ENCODE measurements at regions not wholly inside any gene's neighbourhood (a gene's known extent, or its start where the extent isn't known, plus 50 kb on each side); places are given as distances from the start of the nearest gene placed in this dataset.
A peak's percentile ranks its signal among the peaks of the same experiment; 100 is the strongest.

DNA sequence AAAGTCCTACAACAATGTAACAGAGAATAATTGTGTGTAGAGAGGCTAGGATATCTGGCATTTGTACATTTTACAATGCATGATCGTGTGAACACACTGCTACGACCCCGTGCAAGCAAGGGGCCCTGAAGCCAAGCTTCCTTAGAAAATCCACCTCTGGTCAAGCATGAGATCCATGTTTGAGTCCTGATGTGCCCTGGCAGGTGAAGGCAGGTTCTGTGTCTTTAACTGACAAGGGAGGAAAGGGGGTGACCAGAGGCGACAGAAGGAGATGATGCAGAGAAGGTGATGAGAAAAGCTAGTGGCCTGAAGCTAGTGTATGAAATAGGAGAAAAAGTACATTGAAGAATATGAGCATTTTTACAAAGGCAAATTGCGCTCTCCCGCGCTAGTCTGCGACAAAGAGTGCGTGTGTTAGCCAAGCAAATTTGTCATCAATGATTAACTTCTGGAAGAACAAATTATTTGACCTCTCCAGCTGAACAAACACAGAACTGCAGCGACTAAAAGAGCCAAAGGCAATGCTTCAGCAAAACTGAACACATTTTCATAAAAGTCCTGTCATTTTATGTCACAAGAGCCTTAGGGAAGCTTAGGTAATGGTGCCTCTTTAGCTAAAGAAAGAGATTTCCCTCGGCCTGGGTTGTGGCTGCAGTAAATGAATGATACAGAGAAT lies 101.7 kb upstream of the DAPK1 start:
- Histone ChIP-seq H3K9ac (ENCODE audit: extremely low read depth, insufficient read length, low read length) (no peak overlapping the region), H4K8ac (replicated peaks; ENCODE audit: insufficient read length, low read depth, low read length) (no peak overlapping the region), H3K23me2 (ENCODE audit: insufficient read length, low read depth, low read length, poor library complexity, severe bottlenecking) (no peaks in the 10 kb centered on the region), H2BK12ac (ENCODE audit: insufficient read length, low read depth, low read length) (no peak overlapping the region), H2AFZ (ENCODE audit: low read length) (no peak overlapping the region), H3K79me1 (ENCODE audit: insufficient read depth, low read depth, low read length, poor library complexity, severe bottlenecking) (no peaks in the 10 kb centered on the region), H3K18ac (ENCODE audit: insufficient read length, low read depth, low read length) (no peak overlapping the region), H3K79me2 (ENCODE audit: insufficient read depth, low read length) (no peaks in the 10 kb centered on the region), H2BK5ac (ENCODE audit: insufficient read length, low read length) (no peak overlapping the region), H3K14ac (ENCODE audit: insufficient read depth, low read length) (no peak overlapping the region), H4K91ac (ENCODE audit: insufficient read length, low read depth, low read length) (no peak overlapping the region), H3K23ac (ENCODE audit: insufficient read length, low read depth, low read length) (no peak overlapping the region), H3T11ph (ENCODE audit: low read length) (no peak overlapping the region), H2BK120ac (ENCODE audit: low read depth, low read length, poor library complexity, severe bottlenecking) (no peak overlapping the region), H3K27ac (ENCODE audit: insufficient read length, low read depth, low read length) (no peak overlapping the region), H2BK20ac (ENCODE audit: low read depth, low read length, poor library complexity, severe bottlenecking) (no peak overlapping the region), H3K9me3 (ENCODE audit: control insufficient read depth, low read depth, low read length) (no peaks in the 10 kb centered on the region), H3K4me2 (ENCODE audit: insufficient read depth, insufficient read length, low read length) (no peak overlapping the region), H4K20me1 (ENCODE audit: control insufficient read depth, insufficient read depth, insufficient read length) (no peaks in the 10 kb centered on the region), H3K27me3 (ENCODE audit: insufficient read depth, low read length) (no peaks in the 10 kb centered on the region), H3K56ac (ENCODE audit: insufficient read length, low read depth, low read length) (no peak overlapping the region), H2BK15ac (ENCODE audit: low read depth, low read length) (no peak overlapping the region), H2AK5ac (ENCODE audit: insufficient read length, low read length) (no peak overlapping the region), H3K4ac (ENCODE audit: low read depth, low read length) (no peak overlapping the region), H4K5ac (ENCODE audit: insufficient read length, low read depth, low read length) (no peak overlapping the region), H3K4me1 (ENCODE audit: insufficient read depth, low read length) (peaks cover 14% of the 10 kb centered on the region; the same call in 1 of the 2 replicates)
- TF ChIP-seq, protein P1, sequence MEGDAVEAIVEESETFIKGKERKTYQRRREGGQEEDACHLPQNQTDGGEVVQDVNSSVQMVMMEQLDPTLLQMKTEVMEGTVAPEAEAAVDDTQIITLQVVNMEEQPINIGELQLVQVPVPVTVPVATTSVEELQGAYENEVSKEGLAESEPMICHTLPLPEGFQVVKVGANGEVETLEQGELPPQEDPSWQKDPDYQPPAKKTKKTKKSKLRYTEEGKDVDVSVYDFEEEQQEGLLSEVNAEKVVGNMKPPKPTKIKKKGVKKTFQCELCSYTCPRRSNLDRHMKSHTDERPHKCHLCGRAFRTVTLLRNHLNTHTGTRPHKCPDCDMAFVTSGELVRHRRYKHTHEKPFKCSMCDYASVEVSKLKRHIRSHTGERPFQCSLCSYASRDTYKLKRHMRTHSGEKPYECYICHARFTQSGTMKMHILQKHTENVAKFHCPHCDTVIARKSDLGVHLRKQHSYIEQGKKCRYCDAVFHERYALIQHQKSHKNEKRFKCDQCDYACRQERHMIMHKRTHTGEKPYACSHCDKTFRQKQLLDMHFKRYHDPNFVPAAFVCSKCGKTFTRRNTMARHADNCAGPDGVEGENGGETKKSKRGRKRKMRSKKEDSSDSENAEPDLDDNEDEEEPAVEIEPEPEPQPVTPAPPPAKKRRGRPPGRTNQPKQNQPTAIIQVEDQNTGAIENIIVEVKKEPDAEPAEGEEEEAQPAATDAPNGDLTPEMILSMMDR (conservative IDR thresholded peaks at IDR 0.05), result no peak
- WGBS (ENCODE audit: extremely low coverage, insufficient read length, low lambda C conversion rate), result no CpG with 5 or more reads among the region's 11 CpGs
- peaks cover 0 to 6% of the 10 kb centered on the region in 2 experiments; a peak in 3 of 5 replicates for H3K9me3 Mint-ChIP-seq
- peaks cover 5 to 9% (median 6%) of the 10 kb centered on the region in 3 experiments; a peak in 5 of 7 replicates for H3K36me3 Mint-ChIP-seq (ENCODE audit: insufficient read depth in 1 of 3, low read depth in 3 of 3)
- H3K27ac Mint-ChIP-seq, result peak overlapping the region in 2 of 3 experiments; percentile 29 to 56; a peak in 2 of 7 replicates
- no peaks in the 10 kb centered on the region for H3K27me3 Mint-ChIP-seq (ENCODE audit: low read depth)
- H3K4me3 Mint-ChIP-seq, result no peak overlapping the region
- H3K4me1 Mint-ChIP-seq, result peaks cover 44 to 53% of the 10 kb centered on the region in 2 experiments
- DNase-seq, result no peak
